GM12872 (cell line): ENCODE measurements at regions not wholly inside any gene's neighbourhood (a gene's known extent, or its start where the extent isn't known, plus 50 kb on each side); places are given as distances from the start of the nearest gene placed in this dataset.

Experiments
- CTCF ChIP-seq: IDR thresholded peaks from 3 replicates; pipeline ENCODE4 v1.5.1; 2011; ENCODE audit warnings: low read depth, mild to moderate bottlenecking, low read length, moderate library complexity; ENCODE audit not compliant: insufficient read depth

GRCh38 chrX:1871887-1872286, 257.0 kb downstream of the ASMT start:
- TF ChIP-seq CTCF: no peak

GRCh38 chrX:1873671-1874070, 258.8 kb downstream of the ASMT start:
- TF ChIP-seq CTCF: no peak

- no peak for TF ChIP-seq CTCF
Measured at GRCh38 chrX:1874416-1874815, 259.6 kb downstream of the ASMT start.

- no peak for TF ChIP-seq CTCF
Measured at GRCh38 chrX:1874899-1875298, 260.0 kb downstream of the ASMT start.

GRCh38 chrX:1876041-1876440, 261.2 kb downstream of the ASMT start:
- TF ChIP-seq CTCF: no peak

- TF ChIP-seq CTCF: no peak
Measured at GRCh38 chrX:1877780-1878179, 262.9 kb downstream of the ASMT start.

GRCh38 chrX:1883772-1884171, 268.9 kb downstream of the ASMT start:
- TF ChIP-seq CTCF: no peak

GRCh38 chrX:1884446-1884845, 269.6 kb downstream of the ASMT start:
- no peak for TF ChIP-seq CTCF
